ENCODE measurements at regions not wholly inside any gene's neighbourhood (a gene's known extent, or its start where the extent isn't known, plus 50 kb on each side); places are given as distances from the start of the nearest gene placed in this dataset.

DNA sequence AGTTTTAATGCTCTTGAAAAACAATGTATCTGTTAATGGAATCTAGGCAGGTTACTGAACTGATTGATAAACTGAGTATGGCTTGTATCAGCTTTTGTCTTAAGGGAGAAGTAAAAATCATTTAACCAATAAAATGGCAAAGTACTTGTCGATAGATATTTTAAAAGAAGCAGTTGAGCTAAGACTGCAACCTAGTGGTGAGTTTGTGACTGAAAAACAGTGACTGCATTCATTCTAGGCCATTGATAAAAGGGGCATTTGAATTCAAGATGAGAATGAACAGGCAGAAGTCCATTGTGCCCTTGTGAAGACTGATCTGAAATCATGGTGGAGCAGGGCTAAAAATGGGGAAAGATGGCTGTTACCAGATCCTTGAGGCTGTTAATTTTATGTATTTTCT lies 59.4 kb upstream of the MSTN start:
- Histone ChIP-seq H3K27ac (no peak overlapping the region), H3K4me3 (no peak overlapping the region), H3K4me2 (no peak overlapping the region), H3K9me2 (ENCODE audit: insufficient read depth) (no peaks in the 10 kb centered on the region; the same call in 1 of the 2 replicates), H3K79me2 (ENCODE audit: low read depth) (no peaks in the 10 kb centered on the region), H4K20me1 (ENCODE audit: insufficient read depth) (no peaks in the 10 kb centered on the region), H2AFZ (no peak overlapping the region), H3K9me3 (ENCODE audit: insufficient read depth, low read depth) (no peaks in the 10 kb centered on the region), H3K4me1 (replicated peaks; ENCODE audit: insufficient read depth) (no peaks in the 10 kb centered on the region), H3F3A (ENCODE audit: insufficient read depth, low read depth) (no peaks in the 10 kb centered on the region), H3K27me3 (ENCODE audit: insufficient read depth, low read depth) (no peaks in the 10 kb centered on the region), H3K36me3 (ENCODE audit: low read depth) (no peaks in the 10 kb centered on the region)
- DNase-seq = no peak
- POLR2A ChIA-PET (ENCODE audit: unreplicated experiment) = no interaction called here
- TF ChIP-seq CTCF (conservative IDR thresholded peaks at IDR 0.05) (no peak; the same call in 1 of the 2 replicates), EZH2 (IDR thresholded peaks at IDR 0.05; ENCODE audit: low read depth) (no peak)
- intact Hi-C loops (cut with micrococcal nuclease; ENCODE audit: unreplicated experiment) = no loop called here
- BruUV-seq (replicated peaks) = no TSS peak
- CTCF ChIA-PET = no interaction called here

DNA sequence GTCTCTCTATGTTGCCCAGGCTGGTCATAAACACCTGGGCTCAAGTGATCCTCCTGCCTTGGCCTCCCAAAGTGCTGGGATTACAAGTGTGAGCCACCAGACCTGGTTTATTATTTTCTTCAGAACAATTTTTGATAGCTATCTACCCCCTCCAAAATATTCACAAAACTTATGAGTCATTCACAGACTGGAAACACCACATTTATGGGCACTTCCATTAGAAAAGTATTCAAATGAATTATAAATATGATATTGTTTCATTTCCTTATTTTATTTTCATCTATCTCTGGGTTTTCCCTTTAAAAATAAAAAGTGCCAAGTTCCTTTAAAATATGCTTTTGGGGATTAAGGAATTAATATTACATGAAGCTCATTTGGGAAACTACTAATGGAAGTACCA lies 58.8 kb upstream of the MSTN start:
- Histone ChIP-seq H3K36me3 (ENCODE audit: low read depth) (no peaks in the 10 kb centered on the region), H3K27ac (no peak overlapping the region), H3K9me3 (ENCODE audit: insufficient read depth, low read depth) (no peaks in the 10 kb centered on the region), H3F3A (ENCODE audit: insufficient read depth, low read depth) (no peaks in the 10 kb centered on the region), H3K4me1 (replicated peaks; ENCODE audit: insufficient read depth) (no peaks in the 10 kb centered on the region), H3K79me2 (ENCODE audit: low read depth) (no peaks in the 10 kb centered on the region), H4K20me1 (ENCODE audit: insufficient read depth) (no peaks in the 10 kb centered on the region), H3K9me2 (ENCODE audit: insufficient read depth) (no peaks in the 10 kb centered on the region), H2AFZ (no peak overlapping the region), H3K27me3 (ENCODE audit: insufficient read depth, low read depth) (no peaks in the 10 kb centered on the region), H3K4me3 (no peak overlapping the region), H3K4me2 (no peak overlapping the region)
- ChIA-PET CTCF (no interaction called here), POLR2A (ENCODE audit: unreplicated experiment) (no interaction called here)
- BruUV-seq (replicated peaks) = no TSS peak
- TF ChIP-seq EZH2 (IDR thresholded peaks at IDR 0.05; ENCODE audit: low read depth) (no peak), CTCF (conservative IDR thresholded peaks at IDR 0.05) (no peak)
- no peak for DNase-seq
- intact Hi-C loops (cut with micrococcal nuclease; ENCODE audit: unreplicated experiment) = no loop called here

DNA sequence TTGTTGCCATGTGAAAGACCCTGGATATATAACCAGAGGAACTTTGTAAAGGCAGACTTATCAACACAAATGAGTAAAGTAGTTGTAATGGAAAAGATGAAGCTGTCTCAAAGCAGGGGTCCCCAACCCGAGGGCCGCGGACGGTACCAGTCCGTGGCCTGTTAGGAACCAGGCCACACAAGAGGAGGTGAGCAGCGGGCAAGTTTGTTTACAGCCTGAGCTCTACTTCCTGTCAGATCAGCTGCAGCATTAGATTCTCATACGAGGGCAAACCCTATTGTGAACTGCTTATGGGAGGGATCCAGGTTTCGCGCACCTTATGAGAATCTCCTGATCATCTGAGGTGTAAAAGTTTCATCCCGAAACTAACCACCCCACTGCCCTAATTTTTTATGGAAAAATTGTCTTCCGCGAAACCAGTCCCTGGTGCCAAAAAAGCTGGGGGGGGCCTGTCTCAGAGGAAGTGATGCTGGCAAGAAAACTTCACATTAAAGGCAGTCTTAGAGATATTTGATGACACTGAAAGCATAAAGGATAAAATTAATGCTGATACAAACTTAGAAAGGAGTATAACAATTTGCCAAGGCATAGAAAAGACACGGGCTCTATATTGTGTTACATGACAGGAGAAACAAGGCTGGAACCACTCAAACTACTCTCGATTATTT lies 57.5 kb upstream of the MSTN start:
- intact Hi-C loops (cut with micrococcal nuclease; ENCODE audit: unreplicated experiment) = no loop called here
- CTCF ChIA-PET = no interaction called here
- no TSS peak for BruUV-seq (replicated peaks)

More for the DNA sequence above, 57.5 kb upstream of the MSTN start:
- Histone ChIP-seq H2AFZ (no peak overlapping the region), H3K79me2 (ENCODE audit: low read depth) (no peaks in the 10 kb centered on the region), H3K36me3 (ENCODE audit: low read depth) (no peaks in the 10 kb centered on the region), H3K27ac (no peak overlapping the region), H3K27me3 (ENCODE audit: insufficient read depth, low read depth) (no peaks in the 10 kb centered on the region), H4K20me1 (ENCODE audit: insufficient read depth) (no peaks in the 10 kb centered on the region), H3K4me3 (no peak overlapping the region), H3K9me2 (ENCODE audit: insufficient read depth) (no peaks in the 10 kb centered on the region), H3K9me3 (ENCODE audit: insufficient read depth, low read depth) (no peaks in the 10 kb centered on the region), H3K4me2 (no peak overlapping the region), H3K4me1 (replicated peaks; ENCODE audit: insufficient read depth) (no peaks in the 10 kb centered on the region), H3F3A (ENCODE audit: insufficient read depth, low read depth) (no peaks in the 10 kb centered on the region)
- TF ChIP-seq EZH2 (IDR thresholded peaks at IDR 0.05; ENCODE audit: low read depth) (no peak), CTCF (conservative IDR thresholded peaks at IDR 0.05) (no peak)
- no peak for DNase-seq
- POLR2A ChIA-PET (ENCODE audit: unreplicated experiment) = no interaction called here

All from PC-9 (cell line).